Pancreas (tissue), 10 donors: ENCODE measurements at regions not wholly inside any gene's neighbourhood (a gene's known extent, or its start where the extent isn't known, plus 50 kb on each side); places are given as distances from the start of the nearest gene placed in this dataset.
"Not testable (repeated sequence)": the region's sequence is repeated elsewhere in the genome, so short reads cannot be mapped to it uniquely, and the experiment has no call there.

Source experiments
- ATAC-seq, 4 donors: fragments of 200-7000 bp; cut with Tn5 transposase; one replicate each; pipeline versions ENCODE4 v1.8.0 to v1.9.1; 2020; ENCODE audit warnings: mild to moderate bottlenecking in 4 of 4, moderate library complexity in 4 of 4
- DNase-seq, 6 donors: peaks; one replicate each; pipeline ENCODE4 v3.0.0-alpha.2; 2020
- FAIRE-seq: peaks from 2 replicates; lab custom pipeline; 2012; peaks lifted over from hg19 to GRCh38; lab: Jason Lieb, UNC
- H3K27ac ChIP-seq, 4 donors: fragments of 200-600 bp; sonication (generic); 1 replicate in 3 of 4; 2 replicates in 1 of 4; pipeline versions ENCODE4 v1.5.0 to v1.8.0; 2020
- H3K27me3 ChIP-seq, 4 donors: fragments of 200-600 bp; one replicate each; pipeline ENCODE4 v1.8.0; 2021
- H3K36me3 ChIP-seq, 3 donors: fragments of 200-600 bp; sonication (generic) in 1 of 3; one replicate each; pipeline versions ENCODE4 v1.5.0 to v1.8.0; 2020 to 2021
- H3K4me1 ChIP-seq, 3 donors: fragments of 200-600 bp; one replicate each; pipeline ENCODE4 v1.8.0; 2021
- H3K4me3 ChIP-seq, 4 donors: fragments of 200-600 bp; sonication (generic) in 2 of 4; one replicate each; pipeline versions ENCODE4 v1.5.0 to v1.8.0; 2020 to 2021
- H3K9me3 ChIP-seq, 4 donors: fragments of 200-600 bp; one replicate each; pipeline ENCODE4 v1.8.0; 2021
- CTCF ChIP-seq, 4 donors: fragments of 200-600 bp; sonication (generic) in 3 of 4; IDR thresholded peaks; one replicate each; pipeline versions ENCODE4 v1.5.0 to v1.8.0; 2021; ENCODE audit warnings: antibody characterized with exemption in 4 of 4
- WGBS, 2 donors: extraction: QIAGEN DNeasy Blood & Tissue Kit; methylation state at CpG; one replicate each; pipeline ENCODE4 v1.1.7; 2013; 5-methylcytosine and 5-hydroxymethylcytosine counted together
- intact Hi-C, 3 donors: fragments of 100-400 bp; cut with DNase I; formaldehyde crosslinking; loops; one replicate each; pipeline versions ENCODE4 v1.11.1 to v1.14.2; 2022
- donor health status: healthy with polysubstance abuse.
- donor health status: DM: no; HTN: no; CAD: no; lungs with moderate emphysema.
- donor health status: DM: no; HTN: no; CAD: no.
- donor health status: control.
- donor health status: control.
- donor health status: Bipolar disorder and iron deficiency.
- donor health status: DM: yes; HTN: yes; CAD: no.
- donor health status: DM: no; HTN: no; CAD: no.
- donor health status: DM: no; HTN: no; CAD: no.
- donor health status: DM: yes; HTN: yes; CAD: no.

- H3K36me3 ChIP-seq: no peaks in the 10 kb centered on the region
- H3K27ac ChIP-seq: no peak overlapping the region
- no peaks in the 10 kb centered on the region for H3K27me3 ChIP-seq
- no peaks in the 10 kb centered on the region for H3K4me1 ChIP-seq
- no peaks in the 10 kb centered on the region for H3K9me3 ChIP-seq
- H3K4me3 ChIP-seq: no peak overlapping the region
- FAIRE-seq (no peak), ATAC-seq (no peak), DNase-seq (no peak)
- 63 to 64% methylated on average over 5 of the region's 5 CpGs for WGBS, 2 donors
- TF ChIP-seq CTCF (IDR thresholded peaks at IDR 0.05): no peak
- intact Hi-C loops: no loop called here
Measured at GRCh38 chr3:5504135-5504534, 316.6 kb downstream of the EDEM1 start.

- intact Hi-C loops: no loop called here
Measured at GRCh38 chr3:5505163-5505562, 317.7 kb downstream of the EDEM1 start.

GRCh38 chr3:5505997-5506396 lies 318.5 kb downstream of the EDEM1 start:
- Histone ChIP-seq H3K36me3 (no peaks in the 10 kb centered on the region), H3K4me1 (no peaks in the 10 kb centered on the region), H3K27ac (no peak overlapping the region), H3K9me3 (no peaks in the 10 kb centered on the region), H3K27me3 (no peaks in the 10 kb centered on the region), H3K4me3 (no peak overlapping the region)
- no peak for TF ChIP-seq CTCF (IDR thresholded peaks at IDR 0.05)
- no peak for FAIRE-seq
- DNase-seq: no peak
- no peak for ATAC-seq
- WGBS, 2 donors: 53 to 54% methylated on average over 2 of the region's 2 CpGs
- intact Hi-C loops: no loop called here

More at GRCh38 chr3:5505163-5505562, 317.7 kb downstream of the EDEM1 start:
- TF ChIP-seq CTCF (IDR thresholded peaks at IDR 0.05): no peak
- no peak overlapping the region for H3K4me3 ChIP-seq
- DNase-seq (no peak), ATAC-seq (no peak), FAIRE-seq (no peak)
- H3K36me3 ChIP-seq: no peaks in the 10 kb centered on the region
- H3K27me3 ChIP-seq: no peaks in the 10 kb centered on the region
- no peak overlapping the region for H3K27ac ChIP-seq
- H3K4me1 ChIP-seq: no peaks in the 10 kb centered on the region
- WGBS, 2 donors: 85 to 91% methylated on average over 3 of the region's 3 CpGs
- H3K9me3 ChIP-seq: no peaks in the 10 kb centered on the region

- DNase-seq, H3K36me3 ChIP-seq, H3K27ac ChIP-seq, FAIRE-seq, ATAC-seq, H3K9me3 ChIP-seq, H3K27me3 ChIP-seq, H3K4me3 ChIP-seq, H3K4me1 ChIP-seq, intact Hi-C loops: not testable (repeated sequence)
- 65 to 82% methylated on average over 3 of the region's 3 CpGs for WGBS, 2 donors
Measured at GRCh38 chr3:5508860-5509259, 321.4 kb downstream of the EDEM1 start.

GRCh38 chr3:5510300-5510699 lies 322.8 kb downstream of the EDEM1 start:
- TF ChIP-seq CTCF (IDR thresholded peaks at IDR 0.05): no peak
- WGBS, 2 donors: 76% methylated on average over 5 of the region's 5 CpGs
- no peak for FAIRE-seq
- Histone ChIP-seq H3K4me1 (no peaks in the 10 kb centered on the region), H3K36me3 (no peaks in the 10 kb centered on the region), H3K4me3 (no peak overlapping the region), H3K9me3 (no peaks in the 10 kb centered on the region), H3K27ac (no peak overlapping the region), H3K27me3 (no peaks in the 10 kb centered on the region)
- no peak for ATAC-seq
- no peak for DNase-seq
- intact Hi-C loops: no loop called here

GRCh38 chr3:5517921-5518320 lies 330.4 kb downstream of the EDEM1 start:
- ATAC-seq (no peak), FAIRE-seq (no peak), DNase-seq (no peak)
- H3K4me1 ChIP-seq: no peaks in the 10 kb centered on the region
- no peak overlapping the region for H3K4me3 ChIP-seq
- intact Hi-C loops: no loop called here
- 78 to 85% methylated on average over 4 of the region's 4 CpGs for WGBS, 2 donors
- no peak for TF ChIP-seq CTCF (IDR thresholded peaks at IDR 0.05)
- no peaks in the 10 kb centered on the region for H3K9me3 ChIP-seq
- no peak overlapping the region for H3K27ac ChIP-seq
- H3K36me3 ChIP-seq: no peaks in the 10 kb centered on the region
- H3K27me3 ChIP-seq: no peaks in the 10 kb centered on the region
